ENCODE measurements at regions not wholly inside any gene's neighbourhood (a gene's known extent, or its start where the extent isn't known, plus 50 kb on each side); places are given as distances from the start of the nearest gene placed in this dataset.

GRCh38 chr1:183732236-183732880 is 72.6 kb upstream of the RGL1 start:
- no peak for TF ChIP-seq POLR2A (IDR thresholded peaks at IDR 0.05)
- TF ChIP-seq CTCF (IDR thresholded peaks at IDR 0.05), result no peak

Data from lower leg skin (tissue), 3 donors.